SKM-1 (cell line): ENCODE measurements at regions not wholly inside any gene's neighbourhood (a gene's known extent, or its start where the extent isn't known, plus 50 kb on each side); places are given as distances from the start of the nearest gene placed in this dataset.

Experiments
- DNase-seq: peaks from one replicate; lab custom pipeline; 2025; ENCODE audit not compliant: unreplicated experiment; lab: John Stamatoyannopoulos, UW

GRCh38 chr3:21357241-21357640, 393.8 kb downstream of the ZNF385D start:
- DNase-seq, result no peak

- no peak for DNase-seq
Measured at GRCh38 chr3:21356402-21356801, 394.6 kb downstream of the ZNF385D start.

GRCh38 chr3:21345382-21345976, 405.5 kb downstream of the ZNF385D start:
- no peak for DNase-seq

GRCh38 chr3:21331857-21332256, 419.2 kb downstream of the ZNF385D start:
- no peak for DNase-seq

GRCh38 chr3:21331321-21331720, 419.7 kb downstream of the ZNF385D start:
- DNase-seq, result no peak

GRCh38 chr3:21330293-21330692, 420.7 kb downstream of the ZNF385D start:
- DNase-seq, result no peak

- DNase-seq, result no peak
Measured at GRCh38 chr3:21328711-21329390, 422.2 kb downstream of the ZNF385D start.

- no peak for DNase-seq
Measured at GRCh38 chr3:21326704-21327475, 424.1 kb downstream of the ZNF385D start.

GRCh38 chr3:21314688-21315087, 436.3 kb downstream of the ZNF385D start:
- no peak for DNase-seq

GRCh38 chr3:21310891-21311290, 440.1 kb downstream of the ZNF385D start:
- DNase-seq, result no peak

GRCh38 chr3:21310161-21310560, 440.8 kb downstream of the ZNF385D start:
- DNase-seq, result no peak

GRCh38 chr3:21297304-21297703, 453.7 kb downstream of the ZNF385D start:
- no peak for DNase-seq

GRCh38 chr3:21294768-21295167, 456.2 kb downstream of the ZNF385D start:
- no peak for DNase-seq

GRCh38 chr3:21292971-21293370, 458.0 kb downstream of the ZNF385D start:
- no peak for DNase-seq

- no peak for DNase-seq
Measured at GRCh38 chr3:21290557-21290956, 460.5 kb downstream of the ZNF385D start.

- no peak for DNase-seq
Measured at GRCh38 chr3:21274079-21274571, 476.9 kb downstream of the ZNF385D start.

GRCh38 chr3:21273259-21274025, 477.6 kb downstream of the ZNF385D start:
- no peak for DNase-seq

- DNase-seq, result no peak
Measured at GRCh38 chr3:21271606-21272016, 479.4 kb downstream of the ZNF385D start.

GRCh38 chr3:21269882-21270281, 481.1 kb downstream of the ZNF385D start:
- no peak for DNase-seq

GRCh38 chr3:21260507-21260906, 490.5 kb downstream of the ZNF385D start:
- DNase-seq, result no peak

GRCh38 chr3:21259896-21260295, 491.1 kb downstream of the ZNF385D start:
- DNase-seq, result no peak
